Glomerular visceral epithelial cell (primary cell): ENCODE measurements at regions not wholly inside any gene's neighbourhood (a gene's known extent, or its start where the extent isn't known, plus 50 kb on each side); places are given as distances from the start of the nearest gene placed in this dataset.

Source experiments
- DNase-seq: peaks from one replicate; pipeline ENCODE4 v3.0.0-alpha.2; 2016; ENCODE audit errors: extremely low spot score

DNA sequence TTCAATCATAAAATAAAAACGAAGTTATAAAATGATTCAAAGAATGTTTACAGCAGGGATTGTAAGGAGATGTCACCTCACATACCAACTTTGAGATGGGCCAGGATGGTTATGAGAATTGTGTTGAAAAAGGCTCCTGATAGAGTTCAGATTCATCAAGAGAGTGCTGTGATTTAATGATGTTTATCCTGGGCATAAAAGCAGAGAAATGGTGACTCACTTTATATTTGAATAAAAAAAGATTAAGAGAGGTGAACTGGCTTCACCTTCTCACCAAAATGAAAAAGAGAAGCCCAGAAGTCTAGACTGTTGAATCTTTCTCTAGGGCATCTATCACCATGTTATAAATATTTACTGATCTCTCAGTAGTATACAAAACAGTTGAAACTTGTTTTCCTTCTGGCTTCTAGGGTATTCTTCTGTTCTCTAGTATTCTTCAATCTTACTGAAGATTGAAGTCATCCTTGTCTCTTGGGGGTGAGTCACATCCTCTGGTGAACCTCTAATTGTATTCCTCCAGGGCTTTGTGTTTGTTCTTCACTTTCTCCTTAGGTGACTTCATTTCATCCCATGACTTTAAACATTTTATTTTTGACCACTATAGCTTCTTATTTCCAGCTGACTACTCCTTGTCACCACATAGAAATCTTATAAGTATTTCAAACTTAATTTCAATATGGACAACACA is 1237.3 kb upstream of the C9orf72 start:
- DNase-seq: peak; percentile 83

DNA sequence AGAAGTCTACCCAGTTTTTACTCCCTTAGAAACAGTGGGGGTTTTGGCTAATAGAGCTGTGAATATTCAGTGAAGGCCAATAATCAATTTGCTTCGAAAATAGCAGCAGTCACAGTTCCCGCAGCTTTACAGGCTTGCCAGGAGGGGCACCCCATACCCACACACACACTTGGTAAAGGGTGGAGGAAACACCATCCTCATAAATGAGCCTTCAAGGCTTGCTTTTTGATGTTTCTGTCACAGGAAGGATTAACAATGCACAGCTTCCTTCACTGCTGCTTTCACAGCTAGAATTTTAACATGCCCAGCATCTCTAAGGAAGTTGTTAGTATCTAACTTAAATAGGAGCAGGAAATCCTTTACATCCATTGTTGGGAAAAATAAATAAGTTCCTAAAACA is 1247.5 kb upstream of the C9orf72 start:
- DNase-seq: no peak

DNA sequence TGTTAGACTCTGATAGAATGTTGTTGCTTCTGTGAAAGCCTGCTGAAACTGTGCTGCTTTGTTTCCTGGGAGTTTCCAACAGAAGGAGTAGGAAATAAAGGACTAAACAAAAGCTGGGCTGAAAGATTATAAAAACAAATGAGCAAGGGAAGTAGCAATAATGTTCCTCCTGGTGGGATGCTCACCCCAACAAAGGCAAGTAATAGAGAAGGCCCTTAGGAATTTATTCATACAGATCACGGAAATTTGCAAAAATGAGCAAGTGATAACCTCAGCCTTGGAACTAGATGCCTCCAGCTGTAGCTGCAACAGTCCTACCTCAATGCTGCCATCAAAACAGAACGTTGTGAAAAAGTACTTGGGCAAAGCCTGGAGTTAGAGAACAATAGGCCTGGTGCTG is 1248.0 kb upstream of the C9orf72 start:
- DNase-seq: no peak

DNA sequence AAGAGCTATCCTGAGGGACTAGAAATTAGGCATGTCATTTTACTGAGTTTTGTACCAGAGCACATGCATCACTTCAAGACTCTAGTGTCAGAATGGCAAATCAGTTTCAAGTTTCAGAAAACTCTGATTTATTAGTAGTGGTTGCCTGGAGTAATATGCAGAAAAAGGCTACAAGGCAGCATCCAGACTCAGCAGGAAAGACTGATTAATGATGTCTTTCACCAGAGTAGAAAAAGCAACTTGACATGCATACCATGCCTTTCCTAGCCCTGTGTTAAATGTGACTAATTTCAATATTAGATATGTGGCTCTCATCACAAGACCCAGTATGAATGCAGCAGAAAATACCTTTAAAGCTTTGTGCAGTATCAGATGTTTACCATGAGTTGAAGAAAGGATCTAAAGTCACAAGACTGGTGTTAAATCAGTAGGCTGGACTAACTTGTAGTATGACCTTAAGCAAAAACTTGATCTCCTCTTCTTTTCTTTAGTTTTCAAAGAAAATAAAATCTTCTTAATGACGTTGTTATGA is 1251.2 kb upstream of the C9orf72 start:
- DNase-seq: no peak

DNA sequence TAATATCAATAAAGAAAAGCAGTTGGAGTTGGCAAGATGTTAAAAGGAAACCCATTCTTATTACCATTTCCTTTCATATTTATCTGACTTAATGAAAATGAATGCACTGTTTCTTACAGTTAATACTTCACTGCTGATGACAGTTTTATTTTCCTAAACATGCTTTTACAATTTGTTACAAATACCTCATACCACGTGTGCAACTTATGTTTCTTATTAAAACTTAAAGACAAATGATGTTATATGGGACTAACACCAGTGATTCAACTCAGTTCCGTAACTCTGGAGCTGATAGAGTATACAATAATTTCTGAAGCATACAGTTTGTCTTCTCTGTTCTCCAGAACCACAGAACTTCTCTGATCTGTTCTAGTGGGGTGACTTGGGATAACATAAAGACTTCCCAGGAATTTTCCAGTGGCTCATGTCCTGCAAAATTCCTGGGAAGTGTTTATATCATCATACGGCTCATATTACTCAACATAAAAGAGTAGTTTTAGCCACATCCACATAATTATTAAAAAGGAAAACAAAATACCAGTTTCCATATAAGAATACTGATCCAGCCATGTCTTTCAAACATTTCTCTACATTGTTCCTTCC is 1259.0 kb upstream of the C9orf72 start:
- DNase-seq: no peak

DNA sequence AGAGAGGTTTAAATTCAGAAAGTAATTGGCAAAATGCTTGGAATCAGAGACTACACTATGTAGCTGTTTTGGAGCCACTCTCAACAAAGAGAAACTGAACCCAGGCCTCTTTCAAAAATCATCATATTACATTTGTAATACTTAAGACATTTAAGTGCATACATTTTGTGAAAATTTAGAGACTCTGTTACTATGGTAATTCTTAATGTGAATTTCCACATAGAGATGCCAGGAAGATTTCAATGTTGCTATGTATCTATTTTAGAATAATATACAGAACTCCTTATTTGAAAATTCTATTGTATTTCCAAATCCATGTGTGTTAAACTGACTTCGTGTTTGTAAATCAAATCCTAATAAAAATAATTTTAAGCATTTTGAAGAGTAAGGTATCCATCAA is 1260.9 kb upstream of the C9orf72 start:
- DNase-seq: no peak

DNA sequence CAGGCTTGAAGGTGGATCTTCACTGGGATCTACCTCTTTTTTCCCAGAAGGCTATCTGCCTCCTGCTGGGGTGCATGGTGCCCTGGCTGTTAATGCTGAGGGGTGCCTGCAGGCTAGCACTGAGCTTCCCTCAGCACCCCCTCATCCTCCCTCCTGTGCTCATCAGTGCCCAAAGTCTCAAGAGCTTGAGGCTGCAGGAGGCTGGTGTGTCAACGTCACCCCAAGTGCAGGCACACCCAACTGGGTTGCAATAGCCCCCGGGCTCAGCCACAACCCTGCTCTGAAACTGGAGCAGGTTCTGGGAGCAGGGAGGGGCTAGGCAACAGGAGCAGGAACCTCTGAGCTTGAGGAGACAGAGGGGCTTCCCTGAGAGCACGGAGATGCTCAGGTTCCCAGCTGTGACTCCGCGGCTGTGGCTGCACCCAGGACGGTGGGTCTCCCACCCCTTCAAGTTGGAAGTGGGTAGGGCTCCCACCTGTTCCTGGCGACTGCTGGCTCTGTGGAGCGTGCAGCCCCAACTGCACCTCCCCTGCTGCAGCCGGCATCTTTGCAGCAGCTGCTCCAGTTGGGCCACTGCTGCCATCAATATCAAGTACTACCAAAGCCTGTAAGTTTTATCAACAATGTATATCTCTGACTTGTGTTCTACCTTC is 1266.6 kb upstream of the C9orf72 start:
- no peak for DNase-seq

DNA sequence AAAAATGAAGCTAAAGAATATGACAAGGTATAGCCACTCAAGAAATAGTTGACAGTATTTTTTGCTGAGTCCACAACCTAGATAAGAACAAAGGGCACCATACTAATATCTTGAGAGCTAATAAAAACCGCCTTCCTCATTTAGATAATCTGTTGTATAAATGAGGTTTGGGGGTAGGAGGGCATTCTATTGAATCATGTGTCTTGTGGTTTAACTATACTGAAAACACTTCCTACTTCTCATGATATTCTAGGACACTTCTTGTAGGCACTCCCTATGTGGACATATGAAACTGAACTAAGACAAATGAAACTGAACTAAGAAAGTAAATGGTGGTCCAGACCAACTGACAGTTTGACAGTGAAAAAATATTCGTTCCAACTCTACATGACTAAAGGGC is 1268.5 kb upstream of the C9orf72 start:
- no peak for DNase-seq

DNA sequence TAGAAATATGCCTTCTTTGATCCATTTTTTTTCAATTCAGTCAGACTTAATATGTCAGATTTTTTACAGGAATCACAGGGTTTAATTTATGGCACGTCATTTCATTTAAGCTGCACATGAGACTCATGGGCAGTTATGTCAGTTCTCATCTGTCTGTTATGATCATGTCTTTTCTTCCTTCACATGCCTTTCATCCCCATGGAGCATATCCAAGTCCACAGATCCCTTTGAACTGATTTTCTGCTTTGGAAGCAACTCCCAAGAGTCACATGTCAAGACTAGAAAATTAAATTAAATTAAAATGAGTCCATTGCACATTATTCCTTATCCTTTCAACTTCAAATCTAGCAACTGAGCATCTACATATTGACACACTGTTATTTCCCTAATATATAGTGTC is 1274.0 kb upstream of the C9orf72 start:
- DNase-seq: no peak

DNA sequence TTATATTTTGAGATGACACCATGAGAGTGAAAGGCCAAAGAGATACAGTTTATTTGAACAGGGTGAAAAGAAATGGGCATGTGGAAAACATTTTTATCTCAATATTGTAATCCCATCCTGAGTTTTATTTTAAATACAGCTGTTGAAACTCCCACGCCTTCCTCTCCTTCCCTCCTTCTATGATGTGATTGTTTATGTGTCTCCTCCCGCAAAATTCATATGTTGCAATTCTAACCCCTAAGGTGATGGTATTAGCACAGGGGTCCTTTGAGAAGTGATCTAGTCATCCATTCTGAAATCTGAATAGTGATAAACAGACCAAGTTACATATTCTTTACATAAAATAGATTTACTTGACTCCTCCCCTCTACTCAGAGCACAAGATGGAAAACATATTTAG is 1275.4 kb upstream of the C9orf72 start:
- no peak for DNase-seq

DNA sequence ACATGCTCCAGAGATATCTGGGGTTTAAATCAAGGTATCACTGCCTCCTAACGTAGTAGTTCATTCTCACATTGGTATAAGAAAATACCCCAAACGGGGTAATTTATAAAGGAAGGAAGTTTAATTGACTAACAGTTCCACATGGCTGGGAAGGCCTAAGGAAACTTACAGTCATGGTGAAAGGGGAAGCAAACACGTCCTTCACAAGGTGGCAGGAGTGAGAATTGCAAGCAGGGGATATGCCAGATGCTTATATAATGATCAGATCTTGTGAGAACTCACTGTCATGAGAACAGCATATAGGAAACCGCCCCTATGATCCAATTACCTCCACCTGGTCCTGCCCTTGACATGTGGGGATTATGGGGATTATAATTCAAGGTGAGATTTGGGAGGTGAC is 1280.2 kb upstream of the C9orf72 start:
- no peak for DNase-seq

DNA sequence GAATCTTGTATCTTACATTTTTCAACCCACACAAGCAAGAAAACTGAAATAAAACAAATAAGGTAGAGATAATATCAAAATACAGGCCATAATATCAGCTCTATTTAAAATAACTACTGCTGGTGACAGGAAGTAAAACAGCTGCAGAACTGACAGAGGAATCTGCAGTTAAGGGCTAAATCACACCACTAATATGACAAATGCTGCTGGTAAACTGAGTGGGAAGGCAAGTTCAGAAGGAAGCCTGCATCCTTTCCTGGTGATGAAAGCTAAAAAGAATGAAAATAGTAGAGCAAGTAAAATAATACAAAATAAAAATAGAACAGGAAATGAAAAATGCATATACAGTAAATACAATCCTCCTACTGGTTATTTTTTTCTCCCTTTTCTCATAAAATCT is 1293.7 kb upstream of the C9orf72 start:
- no peak for DNase-seq

DNA sequence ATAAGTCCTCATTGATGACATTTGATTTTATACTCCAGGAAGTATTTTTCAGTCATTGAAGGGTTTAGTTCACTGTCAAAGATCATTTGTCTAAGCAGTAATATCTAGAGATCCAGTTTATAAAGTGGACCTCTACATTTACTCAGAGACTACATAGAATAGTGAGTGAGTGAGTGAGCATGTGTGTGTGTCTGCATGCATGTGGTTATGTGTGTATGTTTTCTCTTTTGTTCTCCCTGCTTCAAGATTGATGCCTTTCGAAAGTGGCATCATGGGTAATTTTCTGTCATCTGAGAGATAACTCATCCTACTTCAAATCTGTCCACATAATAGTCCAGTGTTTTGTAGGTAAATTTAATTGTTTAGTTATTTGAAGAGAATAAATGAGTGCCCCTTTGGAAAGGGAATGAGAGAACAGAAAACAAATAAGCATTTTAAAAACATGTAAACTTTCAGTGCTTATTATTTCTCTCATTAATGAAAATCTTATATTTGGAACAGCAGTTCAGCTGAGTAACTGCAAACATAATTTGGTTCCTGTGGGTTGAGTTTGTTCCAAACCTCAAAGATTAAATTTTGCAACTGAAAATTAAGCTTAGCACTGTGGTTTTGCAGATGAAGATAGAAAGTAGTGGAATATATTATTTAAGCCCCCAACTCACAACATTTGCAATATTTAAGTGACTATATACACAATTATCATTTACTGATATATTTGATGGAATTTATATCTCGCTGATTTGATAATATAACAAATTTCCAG is 1295.1 kb upstream of the C9orf72 start:
- no peak for DNase-seq

DNA sequence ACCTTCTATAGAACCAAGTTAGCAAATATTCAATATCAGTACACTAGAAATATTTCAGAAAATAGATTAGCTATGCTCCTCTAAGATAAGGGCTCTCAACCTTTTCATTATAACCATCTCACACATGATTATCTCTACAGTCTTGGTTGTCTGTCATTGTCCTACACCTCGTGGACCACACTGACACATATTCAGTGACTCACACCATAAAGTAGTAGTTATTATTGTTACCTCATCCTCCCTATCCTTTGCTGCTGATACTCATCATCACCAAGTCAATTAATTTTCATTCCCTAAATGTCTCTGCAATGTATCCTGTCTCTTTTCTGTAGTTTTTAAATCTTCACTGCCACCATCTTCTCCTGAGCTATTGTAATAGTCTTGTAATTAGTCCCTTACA is 1309.2 kb upstream of the C9orf72 start:
- no peak for DNase-seq

DNA sequence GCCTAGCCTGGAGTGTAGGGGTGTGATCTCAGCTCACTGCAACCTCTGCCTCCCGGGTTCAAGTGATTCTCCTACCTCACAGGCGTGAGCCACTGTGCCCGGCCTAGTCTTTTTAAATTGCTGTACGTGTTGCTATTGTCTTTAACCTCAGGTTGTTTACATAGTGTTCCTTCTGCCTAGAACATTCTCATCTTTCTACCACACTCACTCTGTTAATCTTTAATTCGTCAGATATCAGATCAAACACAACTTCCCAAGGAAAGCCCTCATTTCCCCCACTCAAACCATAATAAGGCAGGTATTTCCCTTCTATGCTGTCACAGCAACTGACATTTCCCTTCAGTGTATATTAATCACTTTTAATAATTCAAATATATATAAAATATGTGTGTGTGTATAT is 1310.0 kb upstream of the C9orf72 start:
- DNase-seq: no peak

DNA sequence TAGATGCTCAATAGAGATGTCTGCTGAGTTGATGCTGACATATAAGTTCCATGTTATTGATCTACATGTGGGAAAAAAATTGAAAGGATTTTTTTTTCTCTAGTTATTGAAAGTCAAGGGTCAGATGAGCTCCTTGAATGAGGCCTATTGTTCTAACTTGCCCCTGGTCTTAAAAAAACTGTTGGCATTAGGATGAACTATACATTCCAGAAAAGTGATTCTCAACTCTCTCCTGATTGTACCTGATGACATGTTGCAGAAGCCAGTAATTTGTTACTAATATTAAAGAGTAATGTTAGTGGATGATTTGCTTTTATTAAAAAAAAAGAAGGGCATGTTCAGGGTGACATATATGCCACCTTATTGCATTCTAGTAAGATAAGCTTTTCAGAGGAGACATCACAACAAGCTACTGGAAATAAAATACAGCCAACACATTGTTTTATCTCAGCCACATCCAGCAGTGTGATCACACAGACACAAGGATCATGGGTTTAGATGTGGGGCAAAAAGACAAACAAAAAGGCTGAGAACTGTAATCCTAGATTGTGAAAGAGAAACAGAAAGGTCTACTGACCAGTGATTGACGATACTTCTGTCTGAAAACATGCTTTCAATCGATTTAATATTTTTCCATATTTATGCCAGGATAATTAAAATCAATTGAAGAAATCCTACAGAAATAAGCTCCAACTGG is 1314.1 kb upstream of the C9orf72 start:
- DNase-seq: no peak

DNA sequence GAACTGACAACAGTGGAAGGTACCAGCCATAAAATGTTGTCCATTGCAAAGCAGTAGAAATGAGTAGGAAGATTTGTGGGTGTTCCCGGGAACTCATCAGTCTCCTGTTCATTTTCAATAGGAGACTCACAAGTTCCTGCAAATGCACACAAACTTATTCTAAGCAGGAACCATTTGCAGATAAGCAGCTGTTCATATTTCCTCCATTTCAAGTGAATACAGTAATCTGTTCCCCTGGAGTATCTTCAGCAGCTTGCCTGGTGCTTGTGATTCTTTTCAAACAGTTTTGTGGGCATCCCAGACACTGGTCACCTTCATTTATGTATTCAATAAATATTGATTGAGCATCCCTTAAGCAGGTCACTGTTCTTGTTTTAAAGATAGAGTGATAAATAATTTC is 1315.5 kb upstream of the C9orf72 start:
- no peak for DNase-seq

DNA sequence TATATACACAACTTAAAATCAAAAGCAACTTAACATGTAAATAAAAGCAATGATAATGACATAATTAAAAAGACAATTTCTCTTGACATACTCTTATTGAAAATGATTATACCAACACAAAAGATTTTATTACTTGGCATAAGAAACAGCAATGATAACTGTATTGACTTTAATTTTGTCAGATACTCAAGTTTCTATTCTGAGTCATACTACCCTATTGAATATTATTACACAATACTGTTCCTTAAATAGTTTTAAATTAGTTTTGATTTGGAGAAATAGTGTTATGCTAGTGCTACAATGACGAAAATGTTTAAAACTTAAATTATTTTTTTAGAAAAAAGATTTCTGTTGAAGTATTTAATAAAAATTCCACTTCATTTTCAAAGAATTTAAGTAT is 1319.3 kb upstream of the C9orf72 start:
- no peak for DNase-seq

DNA sequence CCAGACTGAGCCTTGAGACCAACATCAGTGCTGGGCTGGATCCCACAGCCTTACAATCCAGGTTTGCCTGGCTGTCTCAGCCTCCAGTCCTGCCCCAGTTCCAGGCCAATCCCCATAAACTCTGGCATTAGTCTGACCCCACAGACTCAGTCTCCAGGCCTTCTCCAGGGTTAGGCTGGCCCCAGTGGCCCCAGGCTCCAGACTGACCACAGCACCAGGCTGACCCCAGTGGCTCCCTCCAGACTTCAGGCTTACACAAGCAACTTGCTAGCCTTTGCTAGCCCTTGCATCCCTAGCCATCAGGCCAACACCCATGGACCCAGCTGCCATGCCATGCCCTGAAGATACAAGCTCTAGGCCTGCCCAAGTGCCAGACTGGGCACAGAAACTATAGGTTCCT is 1326.0 kb upstream of the C9orf72 start:
- DNase-seq: no peak

DNA sequence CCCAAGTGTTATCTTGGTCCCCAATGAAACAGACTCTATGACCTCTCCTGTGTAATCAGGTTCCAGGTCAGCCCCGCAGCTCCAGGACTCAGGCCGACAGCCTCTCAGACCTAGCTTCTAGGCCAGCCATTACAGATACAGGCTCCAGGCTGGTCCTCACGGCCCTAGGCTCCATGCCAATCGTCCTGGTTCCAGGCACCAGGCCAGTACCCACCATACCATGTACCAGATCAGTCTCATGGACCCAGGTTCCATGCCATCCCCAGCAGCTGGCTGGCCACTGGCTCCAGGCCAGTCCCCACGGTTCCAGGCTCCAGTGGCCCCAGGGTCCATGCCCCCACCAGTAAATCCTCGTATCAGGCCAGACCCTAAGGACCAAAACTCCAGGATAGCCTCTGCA is 1326.6 kb upstream of the C9orf72 start:
- DNase-seq: no peak

DNA sequence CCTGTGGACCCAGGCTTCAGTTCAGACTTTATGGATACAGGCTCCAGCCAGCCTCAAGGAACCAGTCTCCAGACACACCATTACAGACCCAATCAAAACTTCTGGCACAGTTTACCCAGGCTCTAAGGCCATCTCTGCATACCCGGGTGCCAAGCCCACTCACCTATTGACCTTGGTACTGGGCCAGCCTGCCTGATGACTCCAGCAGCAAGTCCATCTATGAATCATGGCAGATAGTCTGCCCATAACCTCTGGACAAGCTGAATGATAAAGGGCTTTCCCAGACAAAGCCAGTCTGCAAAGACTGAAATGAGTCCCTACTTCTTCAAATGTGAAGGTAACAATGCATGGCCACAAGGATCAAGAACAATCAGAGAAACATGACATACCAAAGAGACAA is 1327.1 kb upstream of the C9orf72 start:
- DNase-seq: no peak

DNA sequence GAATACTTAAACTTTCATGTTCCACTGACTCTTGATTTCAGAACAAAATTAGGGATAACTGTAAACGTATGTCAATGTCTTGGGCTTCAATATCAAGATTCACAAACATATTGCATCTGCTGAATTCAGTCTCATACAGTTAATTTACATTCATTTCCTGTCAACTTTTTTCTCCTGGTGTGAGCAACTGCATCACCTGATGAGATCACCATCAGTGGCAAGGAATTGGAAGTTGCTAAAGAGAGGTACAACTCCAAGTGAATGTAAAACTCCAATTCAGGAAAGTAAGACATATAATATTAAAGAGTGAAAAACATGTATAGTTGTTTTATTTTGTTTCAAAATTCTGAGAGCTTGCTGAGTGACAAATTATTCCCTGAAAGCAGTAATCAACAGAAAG is 1336.2 kb upstream of the C9orf72 start:
- no peak for DNase-seq
